ENCODE measurements at regions not wholly inside any gene's neighbourhood (a gene's known extent, or its start where the extent isn't known, plus 50 kb on each side); places are given as distances from the start of the nearest gene placed in this dataset.

- Mint-ChIP-seq H3K27me3 (ENCODE audit: insufficient read depth, low read depth, poor library complexity) (no peaks in the 10 kb centered on the region), H3K36me3 (ENCODE audit: low read depth) (no peaks in the 10 kb centered on the region), H3K27ac (no peak overlapping the region), H3K4me3 (no peak overlapping the region), H3K9me3 (no peaks in the 10 kb centered on the region), H3K4me1 (no peaks in the 10 kb centered on the region)
- Histone ChIP-seq H3K27me3 (ENCODE audit: insufficient read depth) (no peaks in the 10 kb centered on the region), H3K4me1 (ENCODE audit: insufficient read depth) (no peaks in the 10 kb centered on the region), H4K20me1 (replicated peaks; ENCODE audit: insufficient read depth) (no peaks in the 10 kb centered on the region), H3F3A (replicated peaks; ENCODE audit: low read depth) (no peaks in the 10 kb centered on the region), H3K27ac (ENCODE audit: low read depth) (no peak overlapping the region), H3K4me3 (no peak overlapping the region), H3K36me3 (ENCODE audit: insufficient read depth) (no peaks in the 10 kb centered on the region), H2AFZ (no peak overlapping the region), H3K9me2 (ENCODE audit: insufficient read depth) (no peaks in the 10 kb centered on the region; the same call in 1 of the 2 replicates), H3K4me2 (no peak overlapping the region), H3K79me2 (replicated peaks; ENCODE audit: insufficient read depth) (no peaks in the 10 kb centered on the region)
- DNase-seq (ENCODE audit: low spot score) (no peak), ATAC-seq (no peak)
- no peak for TF ChIP-seq ZNF331 (CRISPR knock-in tag; IDR thresholded peaks at IDR 0.05; ENCODE audit: low read depth)
- no peak for TF ChIP-seq EZH2 (IDR thresholded peaks at IDR 0.05; ENCODE audit: low read depth, unreplicated experiment)
- TF ChIP-seq ETS1 (IDR thresholded peaks at IDR 0.05) = no peak
- TF ChIP-seq, protein P1, sequence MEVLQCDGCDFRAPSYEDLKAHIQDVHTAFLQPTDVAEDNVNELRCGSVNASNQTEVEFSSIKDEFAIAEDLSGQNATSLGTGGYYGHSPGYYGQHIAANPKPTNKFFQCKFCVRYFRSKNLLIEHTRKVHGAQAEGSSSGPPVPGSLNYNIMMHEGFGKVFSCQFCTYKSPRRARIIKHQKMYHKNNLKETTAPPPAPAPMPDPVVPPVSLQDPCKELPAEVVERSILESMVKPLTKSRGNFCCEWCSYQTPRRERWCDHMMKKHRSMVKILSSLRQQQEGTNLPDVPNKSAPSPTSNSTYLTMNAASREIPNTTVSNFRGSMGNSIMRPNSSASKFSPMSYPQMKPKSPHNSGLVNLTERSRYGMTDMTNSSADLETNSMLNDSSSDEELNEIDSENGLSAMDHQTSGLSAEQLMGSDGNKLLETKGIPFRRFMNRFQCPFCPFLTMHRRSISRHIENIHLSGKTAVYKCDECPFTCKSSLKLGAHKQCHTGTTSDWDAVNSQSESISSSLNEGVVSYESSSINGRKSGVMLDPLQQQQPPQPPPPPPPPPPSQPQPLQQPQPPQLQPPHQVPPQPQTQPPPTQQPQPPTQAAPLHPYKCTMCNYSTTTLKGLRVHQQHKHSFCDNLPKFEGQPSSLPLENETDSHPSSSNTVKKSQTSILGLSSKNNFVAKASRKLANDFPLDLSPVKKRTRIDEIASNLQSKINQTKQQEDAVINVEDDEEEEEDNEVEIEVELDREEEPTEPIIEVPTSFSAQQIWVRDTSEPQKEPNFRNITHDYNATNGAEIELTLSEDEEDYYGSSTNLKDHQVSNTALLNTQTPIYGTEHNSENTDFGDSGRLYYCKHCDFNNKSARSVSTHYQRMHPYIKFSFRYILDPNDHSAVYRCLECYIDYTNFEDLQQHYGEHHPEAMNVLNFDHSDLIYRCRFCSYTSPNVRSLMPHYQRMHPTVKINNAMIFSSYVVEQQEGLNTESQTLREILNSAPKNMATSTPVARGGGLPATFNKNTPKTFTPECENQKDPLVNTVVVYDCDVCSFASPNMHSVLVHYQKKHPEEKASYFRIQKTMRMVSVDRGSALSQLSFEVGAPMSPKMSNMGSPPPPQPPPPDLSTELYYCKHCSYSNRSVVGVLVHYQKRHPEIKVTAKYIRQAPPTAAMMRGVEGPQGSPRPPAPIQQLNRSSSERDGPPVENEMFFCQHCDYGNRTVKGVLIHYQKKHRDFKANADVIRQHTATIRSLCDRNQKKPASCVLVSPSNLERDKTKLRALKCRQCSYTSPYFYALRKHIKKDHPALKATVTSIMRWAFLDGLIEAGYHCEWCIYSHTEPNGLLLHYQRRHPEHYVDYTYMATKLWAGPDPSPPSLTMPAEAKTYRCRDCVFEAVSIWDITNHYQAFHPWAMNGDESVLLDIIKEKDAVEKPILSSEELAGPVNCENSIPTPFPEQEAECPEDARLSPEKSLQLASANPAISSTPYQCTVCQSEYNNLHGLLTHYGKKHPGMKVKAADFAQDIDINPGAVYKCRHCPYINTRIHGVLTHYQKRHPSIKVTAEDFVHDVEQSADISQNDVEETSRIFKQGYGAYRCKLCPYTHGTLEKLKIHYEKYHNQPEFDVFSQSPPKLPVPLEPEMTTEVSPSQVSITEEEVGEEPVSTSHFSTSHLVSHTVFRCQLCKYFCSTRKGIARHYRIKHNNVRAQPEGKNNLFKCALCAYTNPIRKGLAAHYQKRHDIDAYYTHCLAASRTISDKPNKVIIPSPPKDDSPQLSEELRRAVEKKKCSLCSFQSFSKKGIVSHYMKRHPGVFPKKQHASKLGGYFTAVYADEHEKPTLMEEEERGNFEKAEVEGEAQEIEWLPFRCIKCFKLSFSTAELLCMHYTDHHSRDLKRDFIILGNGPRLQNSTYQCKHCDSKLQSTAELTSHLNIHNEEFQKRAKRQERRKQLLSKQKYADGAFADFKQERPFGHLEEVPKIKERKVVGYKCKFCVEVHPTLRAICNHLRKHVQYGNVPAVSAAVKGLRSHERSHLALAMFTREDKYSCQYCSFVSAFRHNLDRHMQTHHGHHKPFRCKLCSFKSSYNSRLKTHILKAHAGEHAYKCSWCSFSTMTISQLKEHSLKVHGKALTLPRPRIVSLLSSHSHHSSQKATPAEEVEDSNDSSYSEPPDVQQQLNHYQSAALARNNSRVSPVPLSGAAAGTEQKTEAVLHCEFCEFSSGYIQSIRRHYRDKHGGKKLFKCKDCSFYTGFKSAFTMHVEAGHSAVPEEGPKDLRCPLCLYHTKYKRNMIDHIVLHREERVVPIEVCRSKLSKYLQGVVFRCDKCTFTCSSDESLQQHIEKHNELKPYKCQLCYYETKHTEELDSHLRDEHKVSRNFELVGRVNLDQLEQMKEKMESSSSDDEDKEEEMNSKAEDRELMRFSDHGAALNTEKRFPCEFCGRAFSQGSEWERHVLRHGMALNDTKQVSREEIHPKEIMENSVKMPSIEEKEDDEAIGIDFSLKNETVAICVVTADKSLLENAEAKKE (CRISPR knock-in tag; IDR thresholded peaks at IDR 0.05) = no peak
- TF ChIP-seq POLR2AphosphoS5 (IDR thresholded peaks at IDR 0.05; ENCODE audit: low read depth) = no peak
- TF ChIP-seq, protein P2, sequence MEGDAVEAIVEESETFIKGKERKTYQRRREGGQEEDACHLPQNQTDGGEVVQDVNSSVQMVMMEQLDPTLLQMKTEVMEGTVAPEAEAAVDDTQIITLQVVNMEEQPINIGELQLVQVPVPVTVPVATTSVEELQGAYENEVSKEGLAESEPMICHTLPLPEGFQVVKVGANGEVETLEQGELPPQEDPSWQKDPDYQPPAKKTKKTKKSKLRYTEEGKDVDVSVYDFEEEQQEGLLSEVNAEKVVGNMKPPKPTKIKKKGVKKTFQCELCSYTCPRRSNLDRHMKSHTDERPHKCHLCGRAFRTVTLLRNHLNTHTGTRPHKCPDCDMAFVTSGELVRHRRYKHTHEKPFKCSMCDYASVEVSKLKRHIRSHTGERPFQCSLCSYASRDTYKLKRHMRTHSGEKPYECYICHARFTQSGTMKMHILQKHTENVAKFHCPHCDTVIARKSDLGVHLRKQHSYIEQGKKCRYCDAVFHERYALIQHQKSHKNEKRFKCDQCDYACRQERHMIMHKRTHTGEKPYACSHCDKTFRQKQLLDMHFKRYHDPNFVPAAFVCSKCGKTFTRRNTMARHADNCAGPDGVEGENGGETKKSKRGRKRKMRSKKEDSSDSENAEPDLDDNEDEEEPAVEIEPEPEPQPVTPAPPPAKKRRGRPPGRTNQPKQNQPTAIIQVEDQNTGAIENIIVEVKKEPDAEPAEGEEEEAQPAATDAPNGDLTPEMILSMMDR (conservative IDR thresholded peaks at IDR 0.05; ENCODE audit: low read depth in 2 of 2) = no peak
- TF ChIP-seq ZNF114 (CRISPR knock-in tag; IDR thresholded peaks at IDR 0.05) = no peak
- TF ChIP-seq JUNB (IDR thresholded peaks at IDR 0.05; ENCODE audit: unreplicated experiment) = no peak
- TF ChIP-seq NANOG (IDR thresholded peaks at IDR 0.05; ENCODE audit: borderline replicate concordance) = no peak
- no peak for TF ChIP-seq CREB1 (CRISPR knock-in tag; IDR thresholded peaks at IDR 0.05; ENCODE audit: low read depth)
- TF ChIP-seq STAT1 (IDR thresholded peaks at IDR 0.05; ENCODE audit: unreplicated experiment) = no peak
- TF ChIP-seq EZH2phosphoT487 (IDR thresholded peaks at IDR 0.05; ENCODE audit: unreplicated experiment) = no peak
- no peak for TF ChIP-seq REST (IDR thresholded peaks at IDR 0.05; ENCODE audit: unreplicated experiment)
Measured at GRCh38 chr9:95729669-95730368, 145.7 kb upstream of the ERCC6L2 start.

Data from GM23338 (cell line).